ENCODE measurements at regions not wholly inside any gene's neighbourhood (a gene's known extent, or its start where the extent isn't known, plus 50 kb on each side); places are given as distances from the start of the nearest gene placed in this dataset.

DNA sequence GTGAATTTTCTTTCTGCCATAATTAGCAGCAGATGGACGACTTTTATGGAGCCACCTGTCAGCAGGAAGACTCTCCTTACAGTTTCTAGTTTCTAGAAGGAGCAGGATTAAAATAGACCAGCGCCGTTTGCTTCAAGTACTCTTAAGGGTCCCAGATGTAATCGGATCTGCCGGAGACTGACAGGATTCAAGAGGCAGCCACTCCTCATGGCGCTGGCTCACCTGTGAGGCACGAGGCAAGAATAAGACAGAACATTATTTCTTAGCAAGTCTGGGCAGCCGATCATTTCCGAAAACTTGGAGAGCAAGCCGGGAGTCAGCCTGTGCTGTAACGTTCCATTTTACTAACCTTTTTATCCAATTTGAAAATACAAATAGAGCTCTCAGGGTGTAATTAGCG is 410.4 kb upstream of the RORA start:
- intact Hi-C loops (cut with micrococcal nuclease): loop anchor here (10.0 kb wide), 1 partner anchor 1155 kb away; no protein-coding TSS in a partner anchor

GRCh38 chr15:61634837-61635236 is 405.7 kb upstream of the RORA start:
- intact Hi-C loops (cut with micrococcal nuclease): loop anchor here (10.0 kb wide), 1 partner anchor 1160 kb away; no protein-coding TSS in a partner anchor

DNA sequence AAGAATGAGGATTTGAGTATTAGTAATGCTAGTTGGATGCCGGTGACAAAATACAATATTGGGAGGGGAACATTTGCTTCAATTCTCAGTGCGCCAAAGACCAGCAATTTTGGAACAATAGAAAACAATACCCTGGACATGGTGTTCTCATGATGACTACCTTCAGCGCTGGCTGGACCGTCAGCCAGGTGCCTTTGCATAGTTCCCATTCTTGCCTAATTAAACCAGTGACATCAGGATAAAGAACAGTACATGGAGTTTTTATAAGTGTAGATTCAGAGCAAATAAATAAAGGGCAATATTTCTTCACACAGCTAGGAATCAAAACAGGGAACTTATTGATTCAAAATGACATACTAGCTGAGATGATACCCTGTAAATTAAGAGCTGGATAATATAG is 404.8 kb upstream of the RORA start:
- intact Hi-C loops (cut with micrococcal nuclease): loop anchor here (10.0 kb wide), 1 partner anchor 1161 kb away; no protein-coding TSS in a partner anchor

DNA sequence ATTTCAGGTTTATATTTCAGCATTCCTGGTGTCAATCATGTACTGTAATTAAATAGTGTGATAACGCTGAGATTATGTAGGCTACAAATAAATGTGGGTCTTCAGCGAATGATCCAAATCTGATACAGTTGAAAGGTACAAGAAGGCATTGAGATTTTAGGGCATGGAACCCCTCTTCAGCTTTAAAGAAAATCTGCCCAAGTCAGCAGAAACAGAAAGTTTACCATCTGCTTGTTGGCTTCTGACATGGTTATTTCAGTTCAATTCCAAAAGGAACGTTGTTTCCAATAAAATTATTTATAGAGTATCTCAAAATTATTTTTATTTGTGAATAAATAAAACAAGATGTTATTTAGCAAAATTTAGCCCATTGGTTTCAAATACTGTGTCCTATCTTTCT is 400.2 kb upstream of the RORA start:
- intact Hi-C loops (cut with micrococcal nuclease): loop anchor here (10.0 kb wide), 1 partner anchor 1124 kb away; no protein-coding TSS in a partner anchor

DNA sequence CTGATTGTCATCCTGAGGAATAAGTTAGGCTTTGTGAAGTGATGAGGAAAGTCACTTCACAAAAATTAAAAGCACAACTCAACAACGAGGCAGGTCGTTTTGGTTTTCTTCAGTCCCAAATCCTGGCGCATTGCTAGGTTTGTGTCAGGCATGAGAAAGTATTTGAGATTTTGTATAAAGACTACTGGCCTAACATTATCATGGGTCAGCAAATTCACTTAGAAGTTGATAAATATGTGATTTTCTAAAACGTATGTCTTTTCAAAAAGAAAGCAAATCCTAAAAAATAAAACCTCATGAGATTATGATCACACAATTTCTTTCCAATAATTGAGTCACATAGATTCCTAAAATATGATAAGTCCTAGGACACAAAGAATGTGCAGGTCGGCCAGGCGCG is 395.8 kb upstream of the RORA start:
- intact Hi-C loops (cut with micrococcal nuclease): loop anchor here (10.0 kb wide), 1 partner anchor 1120 kb away; no protein-coding TSS in a partner anchor

- intact Hi-C loops (cut with micrococcal nuclease): loop anchor here (10.0 kb wide), 1 partner anchor 1119 kb away; no protein-coding TSS in a partner anchor
Measured at GRCh38 chr15:61623746-61624145, 394.6 kb upstream of the RORA start.

DNA sequence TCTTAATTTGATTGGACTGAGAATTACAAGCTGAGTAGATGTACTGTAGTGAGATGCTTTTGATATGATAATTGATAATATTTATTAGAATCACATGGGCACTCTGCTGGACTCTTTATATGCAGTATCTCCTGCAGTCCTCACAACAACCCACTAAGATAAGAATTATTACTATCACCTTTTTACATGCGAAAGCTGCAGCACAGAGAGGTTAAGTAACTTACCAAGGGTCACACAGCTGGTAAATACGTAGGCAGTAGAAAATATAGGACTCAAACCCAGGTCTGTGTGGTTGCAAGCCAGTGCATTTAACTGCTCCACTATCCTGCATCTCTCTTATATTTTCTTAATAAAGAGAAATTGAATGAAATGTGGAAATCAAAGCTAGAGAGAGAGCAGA is 392.8 kb upstream of the RORA start:
- intact Hi-C loops (cut with micrococcal nuclease): loop anchor here (2.0 to 10.0 kb wide), 2 partner anchors 455 to 1117 kb away; no protein-coding TSS in a partner anchor

- intact Hi-C loops (cut with micrococcal nuclease): loop anchor here (2.0 to 10.0 kb wide), 2 partner anchors 454 to 1116 kb away; no protein-coding TSS in a partner anchor
Measured at GRCh38 chr15:61621146-61621545, 392.0 kb upstream of the RORA start.

GRCh38 chr15:61620151-61620550 is 391.0 kb upstream of the RORA start:
- intact Hi-C loops (cut with micrococcal nuclease): loop anchor here (2.0 to 10.0 kb wide), 2 partner anchors 453 to 1115 kb away; no protein-coding TSS in a partner anchor

- intact Hi-C loops (cut with micrococcal nuclease): no loop called here
Measured at GRCh38 chr15:61613729-61614128, 384.6 kb upstream of the RORA start.

GRCh38 chr15:61613138-61613537 is 384.0 kb upstream of the RORA start:
- intact Hi-C loops (cut with micrococcal nuclease): no loop called here

DNA sequence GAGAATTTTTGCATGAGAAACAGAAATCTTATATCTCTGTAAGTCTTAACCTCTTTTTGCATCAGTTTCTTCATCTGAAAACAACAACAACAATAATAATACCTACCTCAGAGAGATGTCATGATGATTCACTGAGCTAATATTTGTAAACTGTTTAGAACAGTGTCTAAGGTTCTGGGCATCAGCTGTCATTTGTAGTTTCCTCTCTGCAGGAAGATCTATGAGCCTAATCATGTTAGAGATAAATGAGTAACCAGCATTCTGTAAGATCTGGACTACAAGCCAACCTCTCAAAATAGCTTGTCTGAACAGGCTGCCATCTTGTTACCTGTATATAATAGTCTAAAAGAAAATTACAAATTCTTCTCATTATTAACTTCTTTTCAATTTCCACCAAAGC is 383.0 kb upstream of the RORA start:
- intact Hi-C loops (cut with micrococcal nuclease): no loop called here

GRCh38 chr15:61605343-61605742 is 376.2 kb upstream of the RORA start:
- intact Hi-C loops (cut with micrococcal nuclease): no loop called here

DNA sequence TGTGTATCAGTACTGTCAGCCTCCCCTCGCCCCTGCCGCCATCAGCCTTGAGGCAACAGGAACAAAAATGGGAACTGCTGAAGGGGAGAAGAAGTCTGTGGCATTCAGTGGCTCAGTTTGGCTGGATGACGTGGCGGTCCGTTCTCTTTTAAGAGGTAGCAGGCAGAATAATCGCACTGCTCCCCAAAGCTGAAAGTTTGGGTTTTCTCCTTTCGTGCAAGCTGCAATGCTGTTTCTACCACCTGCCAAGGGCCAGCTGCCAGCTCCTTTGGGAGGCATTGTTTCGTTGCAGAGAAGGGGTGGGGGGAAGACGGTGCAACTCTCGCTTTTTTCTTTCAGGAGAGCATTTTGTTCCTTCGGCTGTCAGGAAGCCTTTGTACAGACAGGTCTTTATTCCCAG is 369.6 kb upstream of the RORA start:
- intact Hi-C loops (cut with micrococcal nuclease): no loop called here

DNA sequence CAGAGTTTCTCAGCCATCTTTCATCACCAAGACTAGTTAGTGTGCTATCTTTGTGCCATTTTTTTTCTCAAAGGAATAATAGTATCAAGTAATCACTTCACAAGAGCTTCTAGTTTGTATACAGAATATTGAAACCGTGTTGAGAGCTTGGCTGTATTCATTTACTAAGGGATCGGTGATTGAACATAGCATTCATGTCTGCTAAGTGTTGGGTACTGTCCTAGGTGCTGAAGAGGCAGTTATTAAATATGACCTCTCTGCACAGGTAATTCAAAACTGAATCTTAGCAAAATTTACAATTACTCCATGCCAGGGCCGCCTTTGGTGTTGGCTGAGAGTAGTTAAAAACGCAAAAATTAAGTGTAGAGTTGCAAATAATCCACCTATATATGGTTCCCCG is 355.3 kb upstream of the RORA start:
- intact Hi-C loops (cut with micrococcal nuclease): no loop called here

GRCh38 chr15:61582092-61582491 is 353.0 kb upstream of the RORA start:
- intact Hi-C loops (cut with micrococcal nuclease): no loop called here

GRCh38 chr15:61575597-61575996 is 346.5 kb upstream of the RORA start:
- intact Hi-C loops (cut with micrococcal nuclease): no loop called here

DNA sequence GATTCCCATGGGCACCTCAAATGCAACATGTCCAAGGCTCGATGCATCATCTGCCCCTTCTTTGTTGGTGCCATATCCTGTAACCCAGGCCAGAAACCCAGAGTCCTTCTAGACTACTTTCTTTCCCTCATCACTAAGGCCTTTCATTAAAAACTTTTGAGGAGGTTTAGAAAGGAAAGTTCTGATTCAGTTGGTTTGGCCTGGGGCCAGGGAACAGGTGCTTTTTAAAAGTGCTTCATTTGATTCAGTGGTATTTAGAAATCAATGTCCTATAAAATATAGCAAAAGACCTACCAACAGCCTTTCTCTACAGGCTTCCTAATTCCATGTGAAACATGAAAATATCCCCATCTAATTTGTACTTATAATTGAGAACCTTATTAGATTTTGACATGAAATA is 341.9 kb upstream of the RORA start:
- intact Hi-C loops (cut with micrococcal nuclease): no loop called here

DNA sequence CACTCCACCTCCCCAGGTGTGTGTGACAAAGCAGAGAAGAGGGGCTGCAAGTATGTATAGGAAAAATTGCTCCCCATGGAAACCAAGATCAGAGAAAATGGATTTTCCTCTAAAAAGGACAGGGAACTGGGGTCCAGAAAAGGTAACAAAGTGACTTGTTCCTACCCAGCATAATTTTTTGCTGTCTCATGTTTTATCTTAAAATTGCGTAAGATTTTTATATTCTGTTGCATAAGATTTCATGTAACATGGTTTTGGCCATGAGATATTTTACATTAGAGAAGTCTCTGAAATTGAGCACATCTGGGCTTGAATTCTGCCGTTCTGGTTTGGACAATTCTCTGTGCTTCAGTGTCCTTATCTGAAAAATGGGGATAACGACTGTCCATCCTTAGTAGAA is 335.7 kb upstream of the RORA start:
- intact Hi-C loops (cut with micrococcal nuclease): no loop called here

DNA sequence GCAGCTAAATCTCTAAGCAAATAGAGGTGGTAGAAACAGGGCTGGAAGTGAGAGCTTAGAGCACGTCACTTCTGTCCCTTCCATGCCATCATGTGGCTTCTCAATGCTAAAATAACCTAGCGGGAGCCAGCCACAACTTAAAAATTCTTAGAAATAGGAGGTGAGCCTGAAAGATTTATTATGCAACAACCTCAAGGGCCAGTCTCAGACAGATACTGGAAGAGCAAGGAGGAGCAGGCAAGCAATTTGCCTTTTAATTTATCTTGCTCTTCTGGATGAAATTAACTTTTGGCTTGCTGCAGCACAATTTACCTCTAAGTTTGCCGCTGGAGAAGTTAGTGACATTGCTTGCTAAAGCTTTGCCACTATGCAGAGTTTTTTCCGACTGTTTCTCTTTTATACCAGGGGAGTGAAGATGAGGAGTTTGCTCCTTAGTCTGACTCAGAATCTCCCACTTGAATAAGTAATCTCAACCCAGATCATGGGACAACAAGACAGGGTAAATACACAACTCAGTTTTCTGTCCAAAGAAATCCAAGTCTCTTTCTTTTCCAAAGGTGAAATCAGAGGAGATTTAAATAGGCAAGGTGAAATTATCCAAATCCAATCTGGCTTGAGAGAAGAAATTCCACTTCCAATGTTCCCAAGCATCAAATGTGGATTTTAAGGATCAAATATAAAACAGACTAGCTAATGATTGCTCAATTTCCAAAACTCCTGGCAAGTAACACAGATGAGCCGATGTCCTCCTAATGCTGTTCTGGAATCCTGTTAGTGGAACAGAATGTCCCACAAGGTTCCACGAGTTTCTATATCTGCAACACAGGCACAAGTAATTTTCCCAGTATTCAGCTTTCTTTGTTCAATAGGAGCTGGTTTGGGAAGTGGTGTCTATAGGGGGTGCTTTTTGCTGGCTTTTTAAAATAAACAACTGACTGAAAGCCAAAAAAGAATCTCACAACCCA is 329.4 kb upstream of the RORA start:
- intact Hi-C loops (cut with micrococcal nuclease): no loop called here

- intact Hi-C loops (cut with micrococcal nuclease): no loop called here
Measured at GRCh38 chr15:61556037-61556648, 327.0 kb upstream of the RORA start.

DNA sequence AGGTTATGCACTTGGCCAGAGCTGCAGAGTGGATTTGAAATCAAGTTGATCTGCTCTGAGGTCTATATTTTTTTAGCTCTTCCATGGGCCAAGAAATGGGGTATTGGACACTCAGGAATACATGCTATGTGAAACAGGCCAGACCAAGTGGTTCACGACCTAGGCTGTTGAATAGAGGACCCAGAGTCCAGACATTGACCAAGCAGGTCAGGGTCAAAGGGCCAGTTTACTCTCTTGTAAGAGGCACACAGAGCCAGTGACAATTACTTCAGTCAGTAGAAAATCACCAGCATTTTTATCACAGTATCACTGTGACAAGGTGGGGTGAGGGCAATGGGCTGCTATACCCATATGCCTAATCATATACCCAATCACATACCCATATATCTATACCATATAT is 320.6 kb upstream of the RORA start:
- intact Hi-C loops (cut with micrococcal nuclease): no loop called here
